RWPE1 (cell line): ENCODE measurements at regions not wholly inside any gene's neighbourhood (a gene's known extent, or its start where the extent isn't known, plus 50 kb on each side); places are given as distances from the start of the nearest gene placed in this dataset.

Experiments used
- CTCF ChIA-PET: fragments of 350-600 bp; sonication (Branson Sonifier 250); formaldehyde crosslinking; extraction: SDS; loops from one replicate; lab custom pipeline; 2021; lab: Yijun Ruan, JAX
- POLR2A ChIA-PET: fragments of 400-600 bp; formaldehyde crosslinking; extraction: SDS; loops from one replicate; lab custom pipeline; 2020; ENCODE audit warnings: antibody characterized with exemption; ENCODE audit not compliant: low non-redundant PET; lab: Yijun Ruan, JAX
- DNase-seq: peaks from one replicate; pipeline ENCODE4 v3.0.0; 2012; ENCODE audit warnings: low spot score
- H3K27ac ChIP-seq: fragments of 450-650 bp; 2 replicates; pipeline ENCODE4 v1.5.1; 2017
- CTCF ChIP-seq: fragments of 450-650 bp; conservative IDR thresholded peaks from 2 replicates; pipeline ENCODE4 v1.5.1; 2017; ENCODE audit warnings: low read depth, mild to moderate bottlenecking

DNA sequence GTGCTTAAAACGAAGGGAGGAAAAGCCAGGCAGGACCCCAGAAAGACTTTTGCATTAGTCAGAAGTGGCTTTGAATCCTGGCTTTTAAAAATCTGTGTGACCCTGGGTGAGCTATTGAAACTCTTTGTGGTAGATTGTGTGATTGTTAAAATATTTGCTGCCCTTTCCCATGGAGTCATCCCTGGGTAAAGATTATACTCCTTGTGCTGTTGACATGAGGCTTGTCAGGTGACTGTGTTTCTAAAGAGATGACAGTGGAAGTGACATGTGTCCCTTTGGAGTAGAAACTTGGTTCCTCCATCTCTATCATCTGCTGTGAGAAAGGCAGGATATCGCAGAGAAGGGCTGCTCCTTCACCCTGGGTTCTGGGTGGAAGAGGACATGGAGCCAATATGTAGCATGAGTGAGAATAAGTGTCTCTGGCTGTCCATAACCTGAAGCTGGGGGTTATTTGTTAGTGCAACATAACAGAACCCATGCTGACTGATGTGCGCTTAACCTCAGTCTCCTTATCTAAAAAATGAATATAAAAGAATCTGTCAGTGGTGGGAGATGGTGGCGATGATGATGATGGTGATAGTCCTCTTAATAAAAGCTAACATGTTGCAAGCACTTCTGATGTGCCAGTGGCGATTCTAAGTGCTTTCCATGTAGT is 187.6 kb downstream of the RHOU start:
- no peak for DNase-seq
- ChIA-PET CTCF (no interaction called here), POLR2A (no interaction called here)
- no peak for TF ChIP-seq CTCF
- no peak overlapping the region for H3K27ac ChIP-seq

- POLR2A ChIA-PET, result no interaction called here
- no peak overlapping the region for H3K27ac ChIP-seq
- CTCF ChIA-PET, result no interaction called here
- TF ChIP-seq CTCF, result no peak
- no peak for DNase-seq
These were observed 188.9 kb downstream of the RHOU start for GRCh38 chr1:228923973-228924686.

DNA sequence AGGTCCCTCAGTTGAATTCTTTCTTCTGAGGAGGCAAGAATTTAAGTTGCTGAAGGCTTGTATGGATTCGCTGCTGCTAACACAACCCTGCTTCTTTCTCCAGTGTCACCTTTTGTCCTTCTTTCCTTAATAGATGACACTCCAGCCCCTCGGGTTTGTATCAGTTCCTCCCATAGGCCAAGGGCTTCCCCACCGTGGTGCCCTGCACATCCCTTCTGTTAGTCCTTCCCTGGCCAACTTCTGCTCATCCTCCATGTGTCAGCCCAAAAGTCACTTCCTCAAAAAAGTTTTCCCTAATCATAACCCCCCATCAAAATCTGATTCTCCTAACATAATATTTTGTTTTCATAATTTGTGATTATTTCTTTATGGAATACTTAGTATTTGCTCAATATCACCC is 190.4 kb downstream of the RHOU start:
- DNase-seq, result no peak
- POLR2A ChIA-PET, result no interaction called here
- CTCF ChIA-PET, result no interaction called here
- H3K27ac ChIP-seq, result no peak overlapping the region
- no peak for TF ChIP-seq CTCF

GRCh38 chr1:228927421-228927820 is 192.1 kb downstream of the RHOU start:
- ChIA-PET CTCF (no interaction called here), POLR2A (no interaction called here)
- no peak overlapping the region for H3K27ac ChIP-seq
- no peak for DNase-seq
- TF ChIP-seq CTCF, result no peak

DNA sequence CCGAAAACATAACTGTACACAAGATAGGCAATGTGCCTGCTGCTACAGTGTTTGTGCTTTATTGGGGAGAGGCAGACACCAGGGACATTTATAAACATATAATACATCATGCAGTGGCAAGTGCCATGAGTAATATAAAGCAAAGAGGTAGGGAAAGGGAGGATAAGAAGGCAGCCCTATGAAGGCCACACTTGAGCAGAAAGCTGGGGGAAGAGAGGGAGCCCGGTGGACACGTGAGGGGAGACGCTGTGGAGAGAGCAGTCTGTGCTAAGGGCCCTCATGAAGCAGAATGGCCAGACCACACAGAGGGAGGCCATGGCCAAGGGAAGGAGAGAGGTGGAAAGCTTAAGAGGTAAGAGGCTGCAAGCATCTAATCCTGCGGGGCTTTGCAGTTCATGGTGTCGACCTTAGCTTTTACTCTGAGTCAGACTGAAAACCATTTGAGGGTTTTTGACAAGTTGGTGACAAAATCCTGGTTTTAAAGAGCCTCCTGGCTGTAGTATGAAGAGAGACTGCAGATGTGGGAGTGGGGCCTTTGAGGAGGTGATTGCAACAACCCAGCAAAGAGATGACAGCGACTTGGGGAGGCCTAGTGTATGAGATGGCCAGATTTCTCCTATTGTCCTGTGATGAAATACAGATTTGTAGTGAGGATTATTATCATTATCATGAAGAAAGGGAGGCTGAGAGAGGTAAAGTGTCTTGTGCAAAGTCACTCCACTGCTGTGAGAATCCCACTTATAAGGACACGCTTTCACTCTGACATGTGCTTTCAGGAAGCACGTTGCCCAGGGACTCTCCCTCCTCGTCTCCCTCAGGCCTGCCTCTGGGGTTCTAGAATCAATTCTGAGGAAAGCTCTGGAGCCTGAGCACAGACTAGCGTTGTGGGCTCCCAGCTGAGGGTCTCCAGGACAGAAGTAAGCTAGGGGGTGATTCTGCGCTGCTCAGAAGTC is 192.9 kb downstream of the RHOU start:
- ChIA-PET CTCF (no interaction called here), POLR2A (no interaction called here)
- no peak for DNase-seq
- H3K27ac ChIP-seq, result no peak overlapping the region
- no peak for TF ChIP-seq CTCF

DNA sequence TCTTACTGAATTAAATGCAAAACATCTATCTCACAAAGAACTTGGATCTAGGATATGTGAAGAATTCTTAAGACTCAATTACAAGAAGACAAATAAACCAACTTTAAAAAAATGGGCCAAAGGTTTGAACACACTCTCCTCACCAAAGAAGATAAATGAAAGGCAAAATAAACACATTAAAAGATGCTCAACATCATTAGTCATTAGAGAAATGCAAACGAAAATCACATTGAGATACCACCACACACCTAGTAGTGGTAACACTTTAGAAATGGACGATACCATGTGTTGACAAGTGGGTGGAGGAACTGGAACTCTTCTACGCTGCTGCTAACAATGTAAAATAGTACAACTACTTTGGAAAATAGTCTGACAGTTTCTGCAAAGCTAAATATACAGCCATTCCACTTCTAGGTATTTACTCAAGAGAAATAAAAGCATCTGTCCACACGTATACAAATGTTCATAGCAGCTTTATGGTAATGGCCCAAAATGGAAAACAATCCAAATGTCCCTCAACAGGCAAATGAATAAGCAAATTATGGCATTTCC is 194.3 kb downstream of the RHOU start:
- CTCF ChIA-PET, result interaction anchor here (0.5 kb wide), 1 partner anchor 298 kb away, joined by 3 read pairs; no protein-coding TSS in a partner anchor
- POLR2A ChIA-PET, result no interaction called here
- DNase-seq, result no peak
- no peak for TF ChIP-seq CTCF
- H3K27ac ChIP-seq, result no peak overlapping the region
